ENCODE measurements at regions not wholly inside any gene's neighbourhood (a gene's known extent, or its start where the extent isn't known, plus 50 kb on each side); places are given as distances from the start of the nearest gene placed in this dataset.

- TF ChIP-seq, protein P1, sequence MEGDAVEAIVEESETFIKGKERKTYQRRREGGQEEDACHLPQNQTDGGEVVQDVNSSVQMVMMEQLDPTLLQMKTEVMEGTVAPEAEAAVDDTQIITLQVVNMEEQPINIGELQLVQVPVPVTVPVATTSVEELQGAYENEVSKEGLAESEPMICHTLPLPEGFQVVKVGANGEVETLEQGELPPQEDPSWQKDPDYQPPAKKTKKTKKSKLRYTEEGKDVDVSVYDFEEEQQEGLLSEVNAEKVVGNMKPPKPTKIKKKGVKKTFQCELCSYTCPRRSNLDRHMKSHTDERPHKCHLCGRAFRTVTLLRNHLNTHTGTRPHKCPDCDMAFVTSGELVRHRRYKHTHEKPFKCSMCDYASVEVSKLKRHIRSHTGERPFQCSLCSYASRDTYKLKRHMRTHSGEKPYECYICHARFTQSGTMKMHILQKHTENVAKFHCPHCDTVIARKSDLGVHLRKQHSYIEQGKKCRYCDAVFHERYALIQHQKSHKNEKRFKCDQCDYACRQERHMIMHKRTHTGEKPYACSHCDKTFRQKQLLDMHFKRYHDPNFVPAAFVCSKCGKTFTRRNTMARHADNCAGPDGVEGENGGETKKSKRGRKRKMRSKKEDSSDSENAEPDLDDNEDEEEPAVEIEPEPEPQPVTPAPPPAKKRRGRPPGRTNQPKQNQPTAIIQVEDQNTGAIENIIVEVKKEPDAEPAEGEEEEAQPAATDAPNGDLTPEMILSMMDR (IDR thresholded peaks at IDR 0.05), result no peak
- no peak for TF ChIP-seq EZH2 (IDR thresholded peaks at IDR 0.05; ENCODE audit: borderline replicate concordance, insufficient read depth, low read depth, low read length, poor library complexity, severe bottlenecking)
These were observed 297.5 kb downstream of the ADGB start for GRCh38 chr6:146896062-146896813.

All from B cell (primary cell).